ENCODE measurements at regions not wholly inside any gene's neighbourhood (a gene's known extent, or its start where the extent isn't known, plus 50 kb on each side); places are given as distances from the start of the nearest gene placed in this dataset.

- no peaks in the 10 kb centered on the region for H3K36me3 ChIP-seq (replicated peaks; ENCODE audit: low read depth, low read length)
- no peak overlapping the region for H3K27ac ChIP-seq (ENCODE audit: low read length)
- H3K4me2 ChIP-seq (ENCODE audit: low read length) = no peak overlapping the region
- H3K79me2 ChIP-seq (ENCODE audit: low read length) = no peaks in the 10 kb centered on the region
- no peaks in the 10 kb centered on the region for H3K9me3 ChIP-seq (ENCODE audit: insufficient read depth, low read length)
- H3K27me3 ChIP-seq (ENCODE audit: low read depth, low read length) = peaks cover 7% of the 10 kb centered on the region; the same call in 1 of the 2 replicates
- no peaks in the 10 kb centered on the region for H3K4me1 ChIP-seq (ENCODE audit: low read length)
- no peak overlapping the region for H2AFZ ChIP-seq (ENCODE audit: low read depth, low read length)
- H3K9ac ChIP-seq (ENCODE audit: low read length) = no peak overlapping the region
- no peak for TF ChIP-seq CTCF (IDR thresholded peaks at IDR 0.05; ENCODE audit: low read depth, low read length)
- TF ChIP-seq EZH2phosphoT487 (IDR thresholded peaks at IDR 0.05; ENCODE audit: low read depth) = no peak
- no peak overlapping the region for H3K4me3 ChIP-seq (ENCODE audit: low read length)
- H4K20me1 ChIP-seq (ENCODE audit: insufficient read depth, low read length) = no peaks in the 10 kb centered on the region
Measured at GRCh38 chr10:113495553-113495952, 57.3 kb upstream of the HABP2 start.

GRCh38 chr10:113496111-113497109 is 56.4 kb upstream of the HABP2 start:
- peaks cover 7% of the 10 kb centered on the region; the same call in 1 of the 2 replicates for H3K27me3 ChIP-seq (ENCODE audit: low read depth, low read length)
- H2AFZ ChIP-seq (ENCODE audit: low read depth, low read length) = no peak overlapping the region

GRCh38 chr10:113497198-113497597 is 55.7 kb upstream of the HABP2 start:
- H3K27ac ChIP-seq (ENCODE audit: low read length) = no peak overlapping the region

More at GRCh38 chr10:113496111-113497109, 56.4 kb upstream of the HABP2 start:
- Histone ChIP-seq H3K9me3 (ENCODE audit: insufficient read depth, low read length) (no peaks in the 10 kb centered on the region), H3K4me2 (ENCODE audit: low read length) (no peak overlapping the region), H3K9ac (ENCODE audit: low read length) (no peak overlapping the region), H4K20me1 (ENCODE audit: insufficient read depth, low read length) (no peaks in the 10 kb centered on the region), H3K4me1 (ENCODE audit: low read length) (no peaks in the 10 kb centered on the region), H3K27ac (ENCODE audit: low read length) (no peak overlapping the region), H3K36me3 (replicated peaks; ENCODE audit: low read depth, low read length) (no peaks in the 10 kb centered on the region), H3K79me2 (ENCODE audit: low read length) (no peaks in the 10 kb centered on the region), H3K4me3 (ENCODE audit: low read length) (no peak overlapping the region)
- TF ChIP-seq EZH2phosphoT487 (IDR thresholded peaks at IDR 0.05; ENCODE audit: low read depth) (no peak), CTCF (IDR thresholded peaks at IDR 0.05; ENCODE audit: low read depth, low read length) (no peak)

More at GRCh38 chr10:113497198-113497597, 55.7 kb upstream of the HABP2 start:
- Histone ChIP-seq H3K27me3 (ENCODE audit: low read depth, low read length) (peaks cover 7% of the 10 kb centered on the region; the same call in 1 of the 2 replicates), H4K20me1 (ENCODE audit: insufficient read depth, low read length) (no peaks in the 10 kb centered on the region), H2AFZ (ENCODE audit: low read depth, low read length) (no peak overlapping the region), H3K36me3 (replicated peaks; ENCODE audit: low read depth, low read length) (no peaks in the 10 kb centered on the region), H3K4me1 (ENCODE audit: low read length) (no peaks in the 10 kb centered on the region), H3K79me2 (ENCODE audit: low read length) (no peaks in the 10 kb centered on the region), H3K9ac (ENCODE audit: low read length) (no peak overlapping the region), H3K4me3 (ENCODE audit: low read length) (no peak overlapping the region), H3K9me3 (ENCODE audit: insufficient read depth, low read length) (no peaks in the 10 kb centered on the region), H3K4me2 (ENCODE audit: low read length) (no peak overlapping the region)
- TF ChIP-seq EZH2phosphoT487 (IDR thresholded peaks at IDR 0.05; ENCODE audit: low read depth) (no peak), CTCF (IDR thresholded peaks at IDR 0.05; ENCODE audit: low read depth, low read length) (no peak)

All from OCI-LY3 (cell line).